Gastrocnemius medialis (tissue), 4 donors: ENCODE measurements at regions not wholly inside any gene's neighbourhood (a gene's known extent, or its start where the extent isn't known, plus 50 kb on each side); places are given as distances from the start of the nearest gene placed in this dataset.

Source experiments
- ATAC-seq, 2 donors: fragments of 150-250 bp; one replicate each; pipeline ENCODE4 v1.9.1; 2016
- DNase-seq, 2 donors: peaks; one replicate each; pipeline ENCODE4 v3.0.0-alpha.2; 2019
- H3K27ac ChIP-seq, 4 donors: fragments of 200-600 bp; sonication (generic); 1 replicate in 1 of 4; 2 replicates in 3 of 4; pipeline ENCODE4 v1.5.1; 2016 to 2018; ENCODE audit warnings: mild to moderate bottlenecking in 2 of 4, moderate library complexity in 1 of 4
- H3K27me3 ChIP-seq, 3 donors: fragments of 200-600 bp; sonication (generic) in 2 of 3; 1 replicate in 1 of 3; 2 replicates in 2 of 3; pipeline versions ENCODE4 v1.5.1 to v1.6.0; 2016 to 2019; ENCODE audit warnings: mild to moderate bottlenecking in 1 of 3, moderate library complexity in 1 of 3
- H3K36me3 ChIP-seq, 2 donors: fragments of 200-600 bp; sonication (generic) in 1 of 2; one replicate each; pipeline ENCODE4 v1.5.1; 2017 to 2018
- H3K4me1 ChIP-seq, 2 donors: fragments of 200-600 bp; sonication (generic) in 1 of 2; one replicate each; pipeline ENCODE4 v1.5.1; 2016 to 2017; ENCODE audit warnings: mild to moderate bottlenecking in 2 of 2
- H3K4me3 ChIP-seq, 4 donors: fragments of 200-600 bp; sonication (generic) in 3 of 4; 1 replicate in 1 of 4; 2 replicates in 3 of 4; pipeline ENCODE4 v1.5.1; 2016 to 2019; ENCODE audit warnings: mild to moderate bottlenecking in 2 of 4
- H3K9me3 ChIP-seq, 3 donors: fragments of 200-600 bp; sonication (generic) in 2 of 3; 1 replicate in 1 of 3; 2 replicates in 2 of 3; pipeline ENCODE4 v1.5.1; 2016 to 2019
- POLR2A ChIP-seq, 2 donors: fragments of 450-650 bp; IDR thresholded peaks; one replicate each; pipeline ENCODE4 v1.6.1; 2017; ENCODE audit warnings: antibody characterized with exemption in 2 of 2, mild to moderate bottlenecking in 2 of 2, moderate library complexity in 2 of 2
- in situ Hi-C, 4 donors: fragments of 200-750 bp; cut with MboI; loops; one replicate each; pipeline versions ENCODE4 v1.15.0 to v1.8.0; 2017; ENCODE audit warnings: low sequenced_read_pairs in 4 of 4
- intact Hi-C: fragments of 100-400 bp; cut with DNase I; formaldehyde crosslinking; loops from one replicate; pipeline ENCODE4 v1.15.1; 2023; ENCODE audit warnings: low total_unique reads
- TF ChIP-seq, protein P1 (sequence below), 5 experiments: fragments of 450-650 bp in 3 of 5; fragments of 200-600 bp in 2 of 5; sonication (generic) in 2 of 5; IDR thresholded peaks in 4 of 5; conservative IDR thresholded peaks in 1 of 5; 1 replicate in 4 of 5; 2 replicates in 1 of 5; pipeline ENCODE4 v1.5.1; 2016 to 2019; ENCODE audit warnings: antibody characterized with exemption in 5 of 5, mild to moderate bottlenecking in 3 of 5, moderate library complexity in 3 of 5

DNA sequence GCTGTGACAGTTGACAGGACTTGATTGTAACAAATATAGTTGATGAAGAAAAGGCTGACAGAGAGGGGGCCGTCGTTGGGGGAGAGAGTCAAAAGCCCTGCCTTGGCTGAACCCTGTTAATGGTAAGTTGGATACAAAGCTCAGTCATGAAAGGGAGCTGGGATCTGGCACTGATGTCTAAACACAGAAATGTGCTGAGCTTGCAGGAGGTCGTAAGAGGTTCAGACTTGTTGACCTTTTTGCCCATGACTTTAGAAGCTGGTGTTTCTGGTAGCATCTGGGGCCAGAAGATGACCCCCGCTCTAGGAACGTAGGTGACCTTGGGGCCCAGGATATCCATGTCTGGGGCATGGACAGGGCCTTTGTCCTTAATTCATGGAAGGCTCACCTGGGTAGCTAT, 294.7 kb downstream of the TCF7L2 start:
- in situ Hi-C loops (no loop called here), intact Hi-C loops (no loop called here)
- DNase-seq (no peak), ATAC-seq (no peak)
- Histone ChIP-seq H3K36me3 (no peaks in the 10 kb centered on the region), H3K9me3 (no peaks in the 10 kb centered on the region), H3K4me1 (no peaks in the 10 kb centered on the region), H3K4me3 (no peak overlapping the region), H3K27ac (no peak overlapping the region), H3K27me3 (no peaks in the 10 kb centered on the region)
- TF ChIP-seq POLR2A (IDR thresholded peaks at IDR 0.05), result no peak
- TF ChIP-seq, protein P1, sequence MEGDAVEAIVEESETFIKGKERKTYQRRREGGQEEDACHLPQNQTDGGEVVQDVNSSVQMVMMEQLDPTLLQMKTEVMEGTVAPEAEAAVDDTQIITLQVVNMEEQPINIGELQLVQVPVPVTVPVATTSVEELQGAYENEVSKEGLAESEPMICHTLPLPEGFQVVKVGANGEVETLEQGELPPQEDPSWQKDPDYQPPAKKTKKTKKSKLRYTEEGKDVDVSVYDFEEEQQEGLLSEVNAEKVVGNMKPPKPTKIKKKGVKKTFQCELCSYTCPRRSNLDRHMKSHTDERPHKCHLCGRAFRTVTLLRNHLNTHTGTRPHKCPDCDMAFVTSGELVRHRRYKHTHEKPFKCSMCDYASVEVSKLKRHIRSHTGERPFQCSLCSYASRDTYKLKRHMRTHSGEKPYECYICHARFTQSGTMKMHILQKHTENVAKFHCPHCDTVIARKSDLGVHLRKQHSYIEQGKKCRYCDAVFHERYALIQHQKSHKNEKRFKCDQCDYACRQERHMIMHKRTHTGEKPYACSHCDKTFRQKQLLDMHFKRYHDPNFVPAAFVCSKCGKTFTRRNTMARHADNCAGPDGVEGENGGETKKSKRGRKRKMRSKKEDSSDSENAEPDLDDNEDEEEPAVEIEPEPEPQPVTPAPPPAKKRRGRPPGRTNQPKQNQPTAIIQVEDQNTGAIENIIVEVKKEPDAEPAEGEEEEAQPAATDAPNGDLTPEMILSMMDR (IDR thresholded peaks at IDR 0.05 in 4 of 5, conservative IDR thresholded peaks at IDR 0.05 in 1 of 5), result no peak

DNA sequence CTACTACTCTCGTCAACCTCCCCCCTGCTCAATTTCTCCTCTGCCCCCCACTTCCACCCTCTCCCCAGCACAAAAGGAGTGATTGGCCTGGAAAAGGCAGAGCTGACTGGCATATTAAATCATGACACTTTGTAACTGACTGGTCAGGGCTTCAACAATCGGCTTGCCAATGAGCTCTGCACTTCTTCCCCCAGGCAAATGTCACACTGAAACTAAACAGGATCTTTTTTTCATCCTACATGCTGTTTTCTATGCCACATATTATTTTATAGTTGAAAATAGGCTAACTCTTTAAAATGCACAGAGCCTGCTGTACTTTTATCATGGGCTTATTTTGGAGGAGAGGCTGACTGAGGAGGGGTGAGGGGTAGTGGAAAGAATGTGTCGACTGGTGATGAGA, 295.2 kb downstream of the TCF7L2 start:
- no peak overlapping the region for H3K4me3 ChIP-seq
- H3K36me3 ChIP-seq, result no peaks in the 10 kb centered on the region
- no peaks in the 10 kb centered on the region for H3K9me3 ChIP-seq
- in situ Hi-C loops, result no loop called here
- no peaks in the 10 kb centered on the region for H3K4me1 ChIP-seq
- TF ChIP-seq POLR2A (IDR thresholded peaks at IDR 0.05), result no peak
- no peak for ATAC-seq
- H3K27ac ChIP-seq, result no peak overlapping the region
- intact Hi-C loops, result no loop called here
- H3K27me3 ChIP-seq, result no peaks in the 10 kb centered on the region
- no peak for DNase-seq

DNA sequence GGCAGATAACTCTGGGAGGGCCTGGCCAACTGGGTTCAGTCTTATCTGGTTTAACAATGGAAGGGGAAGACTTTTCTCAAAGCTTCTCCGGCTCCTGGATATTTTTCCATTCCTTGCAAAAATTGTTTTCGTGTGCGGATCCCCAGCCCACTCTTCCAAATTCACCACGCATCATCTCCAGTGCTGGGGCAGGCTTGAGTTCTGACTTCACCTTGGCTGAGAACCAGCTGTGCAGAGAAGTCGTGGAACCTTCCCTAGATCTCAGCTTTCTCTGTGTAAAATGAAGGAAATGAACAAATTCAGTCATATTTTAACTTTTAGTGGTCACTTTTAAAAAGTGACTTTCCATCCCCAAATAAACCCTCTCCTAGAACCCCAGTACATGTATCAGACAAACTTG, 297.0 kb downstream of the TCF7L2 start:
- ATAC-seq, result no peak
- Histone ChIP-seq H3K4me1 (no peaks in the 10 kb centered on the region), H3K4me3 (no peak overlapping the region), H3K27ac (no peak overlapping the region), H3K36me3 (no peaks in the 10 kb centered on the region), H3K27me3 (no peaks in the 10 kb centered on the region), H3K9me3 (no peaks in the 10 kb centered on the region)
- in situ Hi-C loops, result no loop called here
- intact Hi-C loops, result no loop called here
- DNase-seq, result no peak
- TF ChIP-seq, protein P1 (IDR thresholded peaks at IDR 0.05 in 4 of 5, conservative IDR thresholded peaks at IDR 0.05 in 1 of 5), result no peak
- TF ChIP-seq POLR2A (IDR thresholded peaks at IDR 0.05), result no peak

DNA sequence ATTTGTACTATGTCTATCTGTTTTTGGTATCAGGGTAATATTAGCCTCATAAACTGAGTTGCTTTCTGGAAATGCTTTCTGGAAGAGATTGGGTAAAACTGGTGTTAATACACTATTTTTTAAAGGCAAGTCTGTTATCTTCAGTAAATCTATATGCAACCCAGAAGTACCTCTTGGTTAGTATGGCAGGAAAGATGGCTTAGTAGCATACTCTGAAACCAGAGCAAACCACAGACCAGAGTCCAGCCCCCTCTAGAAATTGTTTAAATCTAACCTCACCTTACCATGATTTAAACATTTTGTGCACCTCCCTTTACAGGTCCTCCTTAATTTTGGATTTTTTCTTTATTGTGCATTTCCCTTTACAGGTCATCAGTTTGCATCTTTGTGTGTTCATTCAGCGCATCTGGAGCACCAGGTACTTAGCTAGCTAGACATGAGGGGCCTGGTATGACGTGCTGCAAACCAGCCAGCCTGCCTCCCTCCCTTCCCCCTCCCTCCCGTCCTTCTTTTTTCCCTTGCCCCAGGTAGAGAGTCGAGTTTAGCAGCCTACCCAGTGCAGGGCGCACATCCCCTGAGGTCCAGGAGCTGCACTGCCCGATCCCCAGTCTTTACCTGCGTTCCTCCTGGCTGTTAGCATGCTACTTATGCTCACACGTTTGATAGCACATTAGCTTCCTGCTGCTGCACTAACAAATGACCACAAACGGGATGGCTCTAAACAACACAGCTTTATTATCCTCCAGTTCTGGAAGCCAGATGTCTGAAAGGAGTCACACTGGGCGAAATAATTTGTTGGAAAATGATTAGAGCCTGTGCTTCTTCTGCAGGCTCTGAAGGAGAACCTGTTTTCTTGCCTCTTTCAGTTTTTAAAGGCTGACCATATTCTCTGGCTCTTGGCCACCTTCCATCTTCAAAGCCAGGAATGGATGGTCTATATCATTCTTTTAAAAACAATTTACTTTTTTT, 299.9 kb upstream of the HABP2 start:
- no peak for ATAC-seq
- no peaks in the 10 kb centered on the region for H3K9me3 ChIP-seq
- intact Hi-C loops (no loop called here), in situ Hi-C loops (no loop called here)
- no peaks in the 10 kb centered on the region for H3K36me3 ChIP-seq
- no peaks in the 10 kb centered on the region for H3K4me1 ChIP-seq
- H3K27me3 ChIP-seq, result peaks cover 0 to 2% (median 0%) of the 10 kb centered on the region in 3 donors
- no peak overlapping the region for H3K4me3 ChIP-seq
- TF ChIP-seq, protein P1 (IDR thresholded peaks at IDR 0.05 in 4 of 5, conservative IDR thresholded peaks at IDR 0.05 in 1 of 5), result no peak
- no peak for TF ChIP-seq POLR2A (IDR thresholded peaks at IDR 0.05)
- DNase-seq, result no peak
- H3K27ac ChIP-seq, result no peak overlapping the region

DNA sequence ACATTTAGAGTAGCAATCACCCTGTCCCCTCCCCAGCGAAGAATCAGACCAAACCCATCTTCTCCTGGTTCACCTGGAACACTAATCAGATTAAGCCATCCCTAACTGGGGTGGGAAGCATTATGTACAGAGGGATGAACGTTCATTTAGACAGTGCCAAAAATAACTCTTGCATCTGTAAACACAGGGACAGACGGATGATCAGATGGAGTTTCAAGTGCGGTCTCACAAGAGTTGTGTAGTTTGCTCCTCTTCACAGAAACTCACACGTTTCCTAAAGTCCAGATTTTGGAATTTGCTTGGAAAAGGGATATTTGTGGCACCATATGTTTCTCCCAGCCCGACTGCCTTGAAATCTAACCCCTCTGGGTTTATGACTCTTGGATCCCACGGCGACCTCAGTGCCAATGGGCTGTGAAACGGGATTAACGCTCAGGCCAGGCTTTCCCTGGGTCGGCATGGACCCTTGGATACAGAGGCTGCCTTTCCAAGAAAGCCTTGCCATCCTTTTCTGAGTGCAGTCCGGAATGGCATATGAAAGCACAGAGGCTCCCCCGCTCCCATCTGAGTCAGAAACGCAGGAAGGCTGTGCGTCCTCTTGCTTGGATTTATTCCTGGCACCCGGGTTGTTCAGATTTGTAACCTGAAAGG, 293.2 kb upstream of the HABP2 start:
- intact Hi-C loops (no loop called here), in situ Hi-C loops (no loop called here)
- Histone ChIP-seq H3K4me1 (no peaks in the 10 kb centered on the region), H3K9me3 (no peaks in the 10 kb centered on the region), H3K4me3 (no peak overlapping the region), H3K36me3 (no peaks in the 10 kb centered on the region), H3K27ac (no peak overlapping the region), H3K27me3 (peaks cover 0 to 6% (median 0%) of the 10 kb centered on the region in 3 donors)
- no peak for DNase-seq
- no peak for ATAC-seq
- TF ChIP-seq, protein P1 (IDR thresholded peaks at IDR 0.05 in 4 of 5, conservative IDR thresholded peaks at IDR 0.05 in 1 of 5), result no peak
- TF ChIP-seq POLR2A (IDR thresholded peaks at IDR 0.05), result no peak
